ENCODE measurements at regions not wholly inside any gene's neighbourhood (a gene's known extent, or its start where the extent isn't known, plus 50 kb on each side); places are given as distances from the start of the nearest gene placed in this dataset.

DNA sequence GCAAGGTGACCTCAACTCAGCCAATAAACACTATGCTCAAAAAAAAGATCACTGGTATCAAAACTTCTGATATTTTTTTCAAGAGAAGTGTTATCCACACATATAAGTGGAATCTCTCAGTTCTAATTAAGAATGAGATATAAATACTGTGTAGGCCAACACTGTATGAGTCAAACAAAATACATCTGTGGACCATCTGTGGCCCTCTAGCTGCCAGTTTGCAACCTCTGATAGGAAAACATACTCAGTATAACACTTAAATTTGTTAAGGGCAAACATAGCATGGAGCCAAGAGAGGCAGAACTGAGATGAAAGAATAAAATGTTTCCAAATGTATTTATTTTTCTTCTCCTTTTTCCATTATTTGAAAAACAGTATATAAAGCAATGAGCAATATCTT, 377.3 kb downstream of the ARAP2 start:
- TF ChIP-seq SIN3A (IDR thresholded peaks at IDR 0.05; ENCODE audit: borderline replicate concordance, insufficient read depth, low read depth, low read length) (no peak), TCF7L2 (IDR thresholded peaks at IDR 0.05; ENCODE audit: low read depth, low read length) (no peak)
- TF ChIP-seq, protein P1, sequence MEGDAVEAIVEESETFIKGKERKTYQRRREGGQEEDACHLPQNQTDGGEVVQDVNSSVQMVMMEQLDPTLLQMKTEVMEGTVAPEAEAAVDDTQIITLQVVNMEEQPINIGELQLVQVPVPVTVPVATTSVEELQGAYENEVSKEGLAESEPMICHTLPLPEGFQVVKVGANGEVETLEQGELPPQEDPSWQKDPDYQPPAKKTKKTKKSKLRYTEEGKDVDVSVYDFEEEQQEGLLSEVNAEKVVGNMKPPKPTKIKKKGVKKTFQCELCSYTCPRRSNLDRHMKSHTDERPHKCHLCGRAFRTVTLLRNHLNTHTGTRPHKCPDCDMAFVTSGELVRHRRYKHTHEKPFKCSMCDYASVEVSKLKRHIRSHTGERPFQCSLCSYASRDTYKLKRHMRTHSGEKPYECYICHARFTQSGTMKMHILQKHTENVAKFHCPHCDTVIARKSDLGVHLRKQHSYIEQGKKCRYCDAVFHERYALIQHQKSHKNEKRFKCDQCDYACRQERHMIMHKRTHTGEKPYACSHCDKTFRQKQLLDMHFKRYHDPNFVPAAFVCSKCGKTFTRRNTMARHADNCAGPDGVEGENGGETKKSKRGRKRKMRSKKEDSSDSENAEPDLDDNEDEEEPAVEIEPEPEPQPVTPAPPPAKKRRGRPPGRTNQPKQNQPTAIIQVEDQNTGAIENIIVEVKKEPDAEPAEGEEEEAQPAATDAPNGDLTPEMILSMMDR (IDR thresholded peaks at IDR 0.05): no peak
- TF ChIP-seq, protein P2, sequence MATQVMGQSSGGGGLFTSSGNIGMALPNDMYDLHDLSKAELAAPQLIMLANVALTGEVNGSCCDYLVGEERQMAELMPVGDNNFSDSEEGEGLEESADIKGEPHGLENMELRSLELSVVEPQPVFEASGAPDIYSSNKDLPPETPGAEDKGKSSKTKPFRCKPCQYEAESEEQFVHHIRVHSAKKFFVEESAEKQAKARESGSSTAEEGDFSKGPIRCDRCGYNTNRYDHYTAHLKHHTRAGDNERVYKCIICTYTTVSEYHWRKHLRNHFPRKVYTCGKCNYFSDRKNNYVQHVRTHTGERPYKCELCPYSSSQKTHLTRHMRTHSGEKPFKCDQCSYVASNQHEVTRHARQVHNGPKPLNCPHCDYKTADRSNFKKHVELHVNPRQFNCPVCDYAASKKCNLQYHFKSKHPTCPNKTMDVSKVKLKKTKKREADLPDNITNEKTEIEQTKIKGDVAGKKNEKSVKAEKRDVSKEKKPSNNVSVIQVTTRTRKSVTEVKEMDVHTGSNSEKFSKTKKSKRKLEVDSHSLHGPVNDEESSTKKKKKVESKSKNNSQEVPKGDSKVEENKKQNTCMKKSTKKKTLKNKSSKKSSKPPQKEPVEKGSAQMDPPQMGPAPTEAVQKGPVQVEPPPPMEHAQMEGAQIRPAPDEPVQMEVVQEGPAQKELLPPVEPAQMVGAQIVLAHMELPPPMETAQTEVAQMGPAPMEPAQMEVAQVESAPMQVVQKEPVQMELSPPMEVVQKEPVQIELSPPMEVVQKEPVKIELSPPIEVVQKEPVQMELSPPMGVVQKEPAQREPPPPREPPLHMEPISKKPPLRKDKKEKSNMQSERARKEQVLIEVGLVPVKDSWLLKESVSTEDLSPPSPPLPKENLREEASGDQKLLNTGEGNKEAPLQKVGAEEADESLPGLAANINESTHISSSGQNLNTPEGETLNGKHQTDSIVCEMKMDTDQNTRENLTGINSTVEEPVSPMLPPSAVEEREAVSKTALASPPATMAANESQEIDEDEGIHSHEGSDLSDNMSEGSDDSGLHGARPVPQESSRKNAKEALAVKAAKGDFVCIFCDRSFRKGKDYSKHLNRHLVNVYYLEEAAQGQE (IDR thresholded peaks at IDR 0.05; ENCODE audit: insufficient read depth in 1 of 2, low read depth in 2 of 2, low read length in 1 of 2): no peak

Data from Panc1 (cell line).